Neural progenitor cell (in vitro differentiated cells): ENCODE measurements at regions not wholly inside any gene's neighbourhood (a gene's known extent, or its start where the extent isn't known, plus 50 kb on each side); places are given as distances from the start of the nearest gene placed in this dataset.

Source experiments
- DNase-seq: peaks from one replicate; pipeline ENCODE4 v3.0.0-alpha.2; 2016; ENCODE audit warnings: low spot score
- H2AFZ ChIP-seq: fragments of 200-600 bp; sonication (generic); replicated peaks from 2 replicates; pipeline ENCODE4 v1.6.1; 2016; ENCODE audit warnings: antibody characterized with exemption
- H3F3A ChIP-seq: fragments of 200-600 bp; sonication (generic); 2 replicates; pipeline ENCODE4 v1.6.1; 2016; ENCODE audit warnings: antibody characterized with exemption, low read depth
- H3K27ac ChIP-seq: fragments of 200-600 bp; sonication (generic); 2 replicates; pipeline ENCODE4 v1.5.1; 2016; ENCODE audit warnings: mild to moderate bottlenecking
- H3K27me3 ChIP-seq: fragments of 200-600 bp; sonication (generic); 2 replicates; pipeline ENCODE4 v1.6.1; 2016; ENCODE audit warnings: mild to moderate bottlenecking, moderate library complexity
- H3K36me3 ChIP-seq: fragments of 200-600 bp; sonication (generic); 2 replicates; pipeline ENCODE4 v1.5.1; 2016
- H3K4me1 ChIP-seq: fragments of 200-600 bp; sonication (generic); 2 replicates; pipeline ENCODE4 v1.6.1; 2016; ENCODE audit warnings: mixed run types
- H3K4me2 ChIP-seq: fragments of 200-600 bp; sonication (generic); 2 replicates; pipeline ENCODE4 v1.6.1; 2016
- H3K4me3 ChIP-seq: fragments of 200-600 bp; sonication (generic); 2 replicates; pipeline ENCODE4 v1.5.1; 2016
- H3K79me2 ChIP-seq: fragments of 200-600 bp; sonication (generic); 2 replicates; pipeline ENCODE4 v1.6.1; 2016; ENCODE audit warnings: low read depth
- H3K9ac ChIP-seq: fragments of 200-600 bp; sonication (generic); 2 replicates; pipeline ENCODE4 v1.6.1; 2016
- H3K9me3 ChIP-seq: fragments of 200-600 bp; sonication (generic); 2 replicates; pipeline ENCODE4 v1.5.1; 2016; ENCODE audit warnings: low read depth
- H4K20me1 ChIP-seq: fragments of 200-600 bp; sonication (generic); 2 replicates; pipeline ENCODE4 v1.6.1; 2016; ENCODE audit warnings: low read depth
- H3K27ac Mint-ChIP-seq: 3 replicates; pipeline ENCODE4 v1.8.0; 2021; ENCODE audit warnings: mixed read lengths
- H3K27me3 Mint-ChIP-seq: 2 replicates; pipeline ENCODE4 v1.8.0; 2022; ENCODE audit warnings: low read depth, mild to moderate bottlenecking, inconsistent platforms, moderate library complexity, mixed read lengths; ENCODE audit not compliant: insufficient read depth
- H3K36me3 Mint-ChIP-seq: 3 replicates; pipeline ENCODE4 v1.8.0; 2021; ENCODE audit warnings: mixed read lengths
- H3K4me1 Mint-ChIP-seq: 3 replicates; pipeline ENCODE4 v1.8.0; 2021; ENCODE audit warnings: mixed read lengths
- H3K4me3 Mint-ChIP-seq: 3 replicates; pipeline ENCODE4 v1.8.0; 2021; ENCODE audit warnings: mild to moderate bottlenecking, moderate library complexity, mixed read lengths
- H3K9me3 Mint-ChIP-seq: 3 replicates; pipeline ENCODE4 v1.8.0; 2020; ENCODE audit warnings: mixed read lengths
- CTCF ChIP-seq: fragments of 200-600 bp; sonication (generic); IDR thresholded peaks from 2 replicates; pipeline ENCODE4 v1.5.1; 2017; ENCODE audit warnings: antibody characterized with exemption, mild to moderate bottlenecking
- EZH2 ChIP-seq: fragments of 200-600 bp; sonication (generic); IDR thresholded peaks from 2 replicates; pipeline ENCODE4 v1.6.1; 2017; ENCODE audit warnings: antibody characterized with exemption, mild to moderate bottlenecking, moderate library complexity
- EZH2phosphoT487 ChIP-seq: fragments of 200-600 bp; sonication (generic); IDR thresholded peaks from 2 replicates; pipeline ENCODE4 v1.6.1; 2017; ENCODE audit warnings: antibody characterized with exemption

- Histone ChIP-seq H3F3A (no peaks in the 10 kb centered on the region), H3K79me2 (no peaks in the 10 kb centered on the region), H3K4me2 (no peak overlapping the region), H2AFZ (no peak overlapping the region), H4K20me1 (no peaks in the 10 kb centered on the region), H3K4me1 (no peaks in the 10 kb centered on the region), H3K27me3 (no peaks in the 10 kb centered on the region), H3K9me3 (no peaks in the 10 kb centered on the region), H3K36me3 (no peaks in the 10 kb centered on the region), H3K27ac (no peak overlapping the region), H3K9ac (no peak overlapping the region), H3K4me3 (no peak overlapping the region)
- H3K36me3 Mint-ChIP-seq: no peaks in the 10 kb centered on the region
- no peak for DNase-seq
- H3K27ac Mint-ChIP-seq: no peak overlapping the region
- H3K9me3 Mint-ChIP-seq: peaks cover 6% of the 10 kb centered on the region
- H3K4me1 Mint-ChIP-seq: no peaks in the 10 kb centered on the region
- H3K27me3 Mint-ChIP-seq: no peaks in the 10 kb centered on the region
- no peak overlapping the region for H3K4me3 Mint-ChIP-seq
- TF ChIP-seq EZH2 (no peak), CTCF (no peak), EZH2phosphoT487 (no peak)
These were observed 271.4 kb downstream of the MBNL1 start for GRCh38 chr3:152540120-152540519.

GRCh38 chr3:152547153-152547552 lies 278.4 kb downstream of the MBNL1 start:
- no peaks in the 10 kb centered on the region for H3K27me3 Mint-ChIP-seq
- Histone ChIP-seq H3K9me3 (no peaks in the 10 kb centered on the region), H3F3A (no peaks in the 10 kb centered on the region), H3K9ac (no peak overlapping the region), H4K20me1 (no peaks in the 10 kb centered on the region), H3K27ac (no peak overlapping the region), H3K4me3 (no peak overlapping the region), H3K36me3 (no peaks in the 10 kb centered on the region), H2AFZ (no peak overlapping the region), H3K4me2 (no peak overlapping the region), H3K4me1 (no peaks in the 10 kb centered on the region), H3K27me3 (no peaks in the 10 kb centered on the region), H3K79me2 (no peaks in the 10 kb centered on the region)
- no peak overlapping the region for H3K27ac Mint-ChIP-seq
- TF ChIP-seq EZH2phosphoT487 (no peak), CTCF (no peak), EZH2 (no peak)
- H3K36me3 Mint-ChIP-seq: no peaks in the 10 kb centered on the region
- H3K4me1 Mint-ChIP-seq: no peaks in the 10 kb centered on the region
- H3K4me3 Mint-ChIP-seq: no peak overlapping the region
- peaks cover 3% of the 10 kb centered on the region for H3K9me3 Mint-ChIP-seq
- no peak for DNase-seq

GRCh38 chr3:152549263-152549662 lies 280.5 kb downstream of the MBNL1 start:
- H3K27ac Mint-ChIP-seq: no peak overlapping the region
- Histone ChIP-seq H3K36me3 (no peaks in the 10 kb centered on the region), H3K27me3 (no peaks in the 10 kb centered on the region), H3F3A (no peaks in the 10 kb centered on the region), H3K4me2 (no peak overlapping the region), H3K4me3 (no peak overlapping the region), H4K20me1 (no peaks in the 10 kb centered on the region), H3K27ac (no peak overlapping the region), H3K4me1 (no peaks in the 10 kb centered on the region), H3K9me3 (no peaks in the 10 kb centered on the region), H3K9ac (no peak overlapping the region), H2AFZ (no peak overlapping the region), H3K79me2 (no peaks in the 10 kb centered on the region)
- peaks cover 3% of the 10 kb centered on the region for H3K9me3 Mint-ChIP-seq
- no peak for DNase-seq
- no peaks in the 10 kb centered on the region for H3K27me3 Mint-ChIP-seq
- no peak for TF ChIP-seq EZH2phosphoT487
- no peak for TF ChIP-seq CTCF
- TF ChIP-seq EZH2: no peak
- no peaks in the 10 kb centered on the region for H3K36me3 Mint-ChIP-seq
- no peak overlapping the region for H3K4me3 Mint-ChIP-seq
- no peaks in the 10 kb centered on the region for H3K4me1 Mint-ChIP-seq

- no peaks in the 10 kb centered on the region for H3K4me1 Mint-ChIP-seq
- no peaks in the 10 kb centered on the region for H3K36me3 Mint-ChIP-seq
These were observed 281.6 kb downstream of the MBNL1 start for GRCh38 chr3:152550284-152550683.

More at GRCh38 chr3:152550284-152550683, 281.6 kb downstream of the MBNL1 start:
- TF ChIP-seq CTCF (no peak), EZH2 (no peak), EZH2phosphoT487 (no peak)
- Histone ChIP-seq H4K20me1 (no peaks in the 10 kb centered on the region), H3K27me3 (no peaks in the 10 kb centered on the region), H3K36me3 (no peaks in the 10 kb centered on the region), H2AFZ (no peak overlapping the region), H3K4me1 (no peaks in the 10 kb centered on the region), H3K9ac (no peak overlapping the region), H3K4me3 (no peak overlapping the region), H3K9me3 (no peaks in the 10 kb centered on the region), H3K4me2 (no peak overlapping the region), H3K27ac (no peak overlapping the region), H3K79me2 (no peaks in the 10 kb centered on the region), H3F3A (no peaks in the 10 kb centered on the region)
- no peaks in the 10 kb centered on the region for H3K27me3 Mint-ChIP-seq
- DNase-seq: no peak
- H3K27ac Mint-ChIP-seq: no peak overlapping the region
- H3K4me3 Mint-ChIP-seq: no peak overlapping the region
- no peaks in the 10 kb centered on the region for H3K9me3 Mint-ChIP-seq
